Mucosa of gallbladder (tissue), 1 donor: ENCODE measurements at regions not wholly inside any gene's neighbourhood (a gene's known extent, or its start where the extent isn't known, plus 50 kb on each side); places are given as distances from the start of the nearest gene placed in this dataset.

Experiments
- DNase-seq: peaks from one replicate; pipeline ENCODE4 v3.0.0-alpha.2; 2020; ENCODE audit warnings: low spot score
- donor health status: DM: no; HTN: no; CAD: no.

GRCh38 chr5:157917491-157917890, 58.5 kb upstream of the CLINT1 start:
- no peak for DNase-seq

- DNase-seq: peak; percentile 92
Observed at GRCh38 chr5:157915638-157916037, 56.7 kb upstream of the CLINT1 start.

GRCh38 chr5:157914151-157914788, 55.3 kb upstream of the CLINT1 start:
- DNase-seq: peak; percentile 20

GRCh38 chr5:157913575-157913974, 54.6 kb upstream of the CLINT1 start:
- no peak for DNase-seq

GRCh38 chr5:157912621-157913325, 53.8 kb upstream of the CLINT1 start:
- peak; percentile 65 for DNase-seq

GRCh38 chr5:157911568-157911967, 52.6 kb upstream of the CLINT1 start:
- no peak for DNase-seq
